HG02970 (cell line): ENCODE measurements at regions not wholly inside any gene's neighbourhood (a gene's known extent, or its start where the extent isn't known, plus 50 kb on each side); places are given as distances from the start of the nearest gene placed in this dataset.
"Not testable (repeated sequence)": the region's sequence is repeated elsewhere in the genome, so short reads cannot be mapped to it uniquely, and the experiment has no call there.

Experiments used
- ATAC-seq: cut with Tn5 transposase; IDR thresholded peaks from one replicate; pipeline ENCODE4 v1.9.1; 2021; ENCODE audit warnings: mild to moderate bottlenecking, moderate library complexity, moderate number of reproducible peaks; ENCODE audit not compliant: unreplicated experiment, low FRiP score

DNA sequence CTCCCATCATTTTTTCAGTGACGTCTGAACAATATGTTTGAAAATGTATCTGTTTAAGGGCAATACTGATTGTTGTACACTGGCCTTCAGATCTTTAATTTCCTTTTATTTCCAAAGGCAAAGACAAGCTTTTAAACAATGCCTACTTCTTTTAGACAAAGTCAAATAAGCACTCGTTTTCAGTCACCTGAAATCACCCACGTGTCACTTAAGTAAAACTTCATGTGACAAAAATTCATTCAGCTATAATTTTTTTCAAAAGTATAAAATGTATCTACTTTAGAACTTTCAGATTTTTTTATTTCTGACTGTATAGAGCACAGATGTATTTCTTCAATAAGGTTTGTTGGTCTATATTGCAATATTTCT is 113.5 kb upstream of the BEND6 start:
- no peak for ATAC-seq

DNA sequence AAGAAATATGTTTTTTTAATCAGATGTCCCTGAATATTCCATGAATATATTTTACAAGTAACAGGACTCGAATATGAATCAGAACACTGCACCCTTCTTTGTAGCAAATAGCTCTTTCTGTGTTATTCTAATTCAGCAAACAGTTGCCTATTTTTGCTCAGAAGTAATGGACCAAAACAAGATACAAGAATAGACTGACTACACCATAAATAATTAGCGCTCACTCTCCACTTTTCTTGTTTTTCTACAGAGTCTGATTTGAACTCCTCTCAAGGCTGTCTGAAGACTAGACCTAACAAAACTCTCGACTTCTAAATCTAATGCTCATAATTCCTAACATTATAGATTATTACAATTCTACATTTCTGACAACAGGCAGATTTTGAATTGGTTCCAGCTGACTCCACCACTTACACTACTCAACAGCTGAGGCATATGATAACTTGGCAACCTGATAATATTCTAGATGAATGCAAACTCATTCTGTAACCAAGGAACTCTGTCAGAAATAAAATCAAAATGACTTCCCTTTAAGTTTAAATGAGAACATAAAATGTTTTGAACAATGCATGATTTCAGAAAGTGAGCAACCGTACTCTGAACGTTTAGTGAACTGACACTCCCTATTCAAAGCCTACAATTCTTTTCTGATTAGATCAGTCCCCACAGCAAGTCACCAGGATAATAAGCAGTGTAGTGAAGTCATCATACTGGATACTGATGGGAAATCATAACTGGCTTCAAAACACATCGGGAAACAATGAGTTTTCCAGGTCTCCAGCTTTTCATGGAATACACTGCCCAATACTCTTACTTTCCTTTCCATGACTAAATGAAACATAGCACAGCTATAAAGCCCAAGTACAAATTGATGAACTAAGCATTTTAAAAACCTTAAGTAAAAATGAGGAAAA is 114.2 kb upstream of the BEND6 start:
- no peak for ATAC-seq

DNA sequence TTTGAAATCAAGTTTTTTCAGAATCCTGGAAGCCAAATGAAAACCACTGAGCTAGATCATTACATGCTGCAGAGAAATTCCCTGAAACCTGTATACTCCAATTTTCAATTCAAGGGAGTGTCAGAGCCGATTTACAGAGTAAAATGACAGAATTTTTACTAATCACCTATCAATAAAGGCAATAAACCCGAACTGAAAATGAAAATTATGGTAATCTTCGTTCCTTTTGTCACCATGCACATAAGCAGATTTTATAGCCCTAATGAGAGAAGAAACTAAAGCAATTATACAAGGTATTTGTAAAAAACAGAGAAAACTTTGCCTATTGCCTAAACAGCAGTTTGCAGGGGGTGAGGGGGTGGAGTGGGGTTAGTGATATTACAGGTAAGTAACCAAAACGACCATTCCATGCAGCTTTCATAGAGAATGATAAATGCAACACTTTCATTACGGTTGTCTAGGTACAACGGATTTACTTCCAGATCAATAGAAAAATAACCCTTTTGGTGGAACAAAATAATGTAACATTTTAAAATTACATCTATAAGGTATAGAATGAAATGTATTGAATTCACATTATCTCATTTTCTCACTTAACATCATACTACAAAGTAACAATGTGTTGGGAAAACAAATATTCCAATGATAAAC is 115.2 kb upstream of the BEND6 start:
- no peak for ATAC-seq

DNA sequence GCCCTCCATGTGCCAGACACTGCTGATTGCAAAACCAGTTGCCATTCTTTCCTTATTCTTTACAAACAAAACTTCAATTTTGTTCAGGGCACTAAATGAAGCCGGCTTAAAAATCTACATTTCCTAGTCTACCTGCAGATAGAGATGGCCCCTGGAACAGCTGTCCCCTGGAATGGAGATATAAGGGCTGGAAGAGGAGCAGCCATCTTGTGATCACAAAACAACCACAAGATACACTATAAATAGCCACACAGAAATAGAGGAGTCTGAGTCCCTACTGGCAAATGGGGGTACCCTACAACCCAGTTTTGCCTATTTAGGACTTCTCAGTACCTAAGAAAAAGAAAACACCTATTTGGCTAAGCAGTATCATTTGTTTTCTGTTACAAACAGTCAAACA is 115.9 kb upstream of the BEND6 start:
- ATAC-seq, result no peak

DNA sequence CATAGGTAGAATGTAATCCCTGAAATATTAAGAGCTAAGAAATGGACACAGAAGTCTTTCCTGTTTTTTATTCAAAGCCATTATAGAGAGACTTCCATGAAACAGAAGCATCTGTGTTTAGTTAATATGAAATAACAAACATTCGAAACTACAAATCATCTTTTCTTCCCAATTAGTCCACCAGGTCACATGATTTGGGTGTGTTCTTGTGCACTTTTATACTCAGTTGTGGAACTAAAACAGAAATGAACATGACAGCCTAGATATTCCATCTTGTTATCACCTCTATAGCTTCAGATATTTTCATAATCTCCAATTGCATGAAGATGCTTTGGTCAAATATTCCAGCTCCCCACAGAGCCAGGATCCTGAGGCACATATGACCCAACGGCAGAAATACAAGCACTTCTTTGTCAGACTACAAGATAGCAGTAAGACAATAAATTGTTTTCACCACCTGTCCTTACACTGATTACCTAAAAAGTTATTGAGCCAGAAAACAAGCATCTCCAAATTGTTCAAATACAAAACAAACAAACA is 116.8 kb upstream of the BEND6 start:
- no peak for ATAC-seq

DNA sequence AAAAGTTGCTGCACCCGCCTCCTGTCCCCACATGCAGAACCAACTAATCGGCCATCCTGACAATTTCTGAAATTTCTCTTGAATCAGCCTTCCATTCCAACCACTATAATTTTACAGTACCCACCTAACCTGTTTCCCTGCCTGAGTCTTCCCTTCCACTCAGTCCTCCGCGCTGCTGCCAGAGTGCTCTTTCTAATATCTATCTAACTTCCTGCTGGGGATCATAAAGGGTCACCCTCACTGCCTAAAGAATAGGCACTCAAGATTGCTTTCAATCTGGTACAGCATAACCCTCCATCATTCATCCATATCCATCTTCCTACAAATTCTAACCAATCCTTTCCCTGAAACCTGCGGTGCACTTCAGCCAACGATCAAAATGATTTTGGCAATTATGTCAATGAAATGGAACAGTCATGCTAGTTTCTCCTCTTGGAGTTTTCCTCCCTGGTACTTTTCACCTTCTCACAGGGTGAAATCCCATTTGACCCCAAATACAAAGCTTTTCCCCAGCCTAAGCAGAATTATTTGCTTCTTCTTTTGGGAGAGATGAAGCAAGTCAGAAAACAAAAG is 117.5 kb upstream of the BEND6 start:
- no peak for ATAC-seq

DNA sequence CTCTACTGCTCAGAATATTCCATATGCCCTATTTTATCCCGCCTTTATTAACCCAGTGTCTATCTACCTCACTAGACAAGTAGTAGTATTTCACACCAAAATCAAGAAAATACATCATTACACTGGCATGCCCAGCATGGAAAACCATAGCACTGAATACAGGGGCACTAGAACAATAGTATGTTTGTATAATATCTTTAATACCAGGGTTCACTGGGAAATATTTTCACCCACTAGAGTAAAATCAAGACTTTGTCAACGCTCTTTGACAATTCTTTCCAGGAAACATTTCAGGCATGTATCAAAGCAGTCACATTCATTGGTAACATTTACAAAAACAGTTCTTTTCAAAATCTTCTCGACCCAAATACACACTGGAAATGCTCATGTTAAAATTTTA is 119.3 kb upstream of the BEND6 start:
- ATAC-seq, result no peak

DNA sequence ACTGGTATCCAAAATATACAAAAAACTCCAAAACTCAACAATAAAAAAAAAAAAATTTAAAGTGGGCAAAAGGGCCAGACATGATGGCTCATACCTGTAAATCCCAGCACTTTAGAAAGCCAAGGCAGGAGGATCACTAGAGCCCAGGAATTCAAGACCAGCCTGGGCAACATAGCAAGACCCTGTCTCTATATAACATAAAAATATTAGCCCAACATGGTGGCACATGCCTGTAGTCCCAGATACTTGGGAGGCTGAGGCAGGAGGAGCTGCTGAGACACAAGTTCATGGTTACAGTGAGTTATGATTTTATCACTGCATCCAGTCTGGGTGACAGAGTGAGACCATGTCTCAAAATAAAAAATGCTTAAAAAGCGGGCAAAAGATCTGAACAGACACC is 121.0 kb upstream of the BEND6 start:
- ATAC-seq, result no peak

DNA sequence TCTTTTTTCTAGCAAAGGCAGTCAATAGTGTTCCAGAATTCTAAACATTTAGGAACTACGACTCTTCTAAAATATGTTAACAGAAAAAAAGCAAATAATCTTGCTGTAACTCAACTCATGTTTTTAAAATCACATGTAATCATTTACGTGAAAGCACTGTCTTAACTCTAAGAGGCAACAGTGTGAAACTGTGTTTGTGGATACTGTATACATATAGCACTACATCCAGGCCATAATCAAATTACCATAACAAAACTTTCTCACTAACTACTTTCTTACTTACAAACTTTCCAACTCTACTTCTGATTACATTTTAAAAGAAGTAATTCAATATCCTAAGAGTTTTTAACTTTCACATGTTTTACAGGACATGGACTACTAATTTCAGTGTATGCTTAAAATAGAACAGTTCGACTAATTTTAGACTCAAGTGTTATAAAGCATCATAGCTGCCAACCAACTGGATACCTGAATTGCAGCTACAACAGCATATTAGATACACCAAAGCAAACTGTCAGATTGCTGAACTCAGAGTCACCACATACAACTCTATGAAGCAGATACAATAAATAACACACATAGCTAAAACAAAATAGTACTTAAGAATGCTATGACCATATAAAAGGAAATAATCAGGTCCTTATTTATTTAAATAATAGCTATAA is 121.6 kb upstream of the BEND6 start:
- ATAC-seq, result no peak

DNA sequence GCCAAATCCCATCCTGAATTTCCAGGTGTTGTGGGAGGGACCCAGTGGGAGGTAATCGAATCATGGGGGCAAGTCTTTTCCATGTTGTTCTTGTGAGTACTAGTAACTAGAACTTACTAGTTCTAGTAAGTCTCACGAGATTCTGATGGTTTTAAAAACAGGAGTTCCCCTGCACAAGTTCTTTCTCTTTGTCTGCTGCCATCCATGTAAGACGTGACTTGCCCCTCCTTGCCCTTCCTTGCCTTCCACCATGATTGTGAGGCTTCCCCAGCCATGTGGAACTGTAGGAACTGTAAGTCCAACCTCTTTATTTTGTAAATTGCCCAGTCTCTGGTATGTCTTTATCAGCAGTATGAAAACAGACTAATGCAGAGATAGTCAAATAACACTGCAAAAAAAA is 122.7 kb upstream of the BEND6 start:
- ATAC-seq, result no peak

DNA sequence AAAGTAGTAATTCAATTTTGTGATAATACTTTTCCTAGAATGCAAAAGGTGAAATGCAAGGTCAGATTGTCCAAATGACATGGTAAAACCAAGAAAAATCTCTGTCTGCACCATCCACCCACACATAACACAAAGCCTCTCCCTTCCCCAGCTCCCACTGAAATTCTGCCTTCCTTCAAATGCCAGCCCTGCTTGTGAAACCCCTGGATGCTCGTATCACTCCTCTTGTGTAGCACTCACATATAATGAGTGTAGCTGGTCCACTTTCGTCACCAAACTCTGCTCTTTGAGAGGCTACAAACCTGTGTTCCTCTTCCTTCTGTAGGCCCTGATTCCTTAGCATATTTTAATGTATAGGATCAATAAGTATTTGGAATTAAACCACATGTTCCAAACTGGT is 123.6 kb upstream of the BEND6 start:
- ATAC-seq, result no peak

DNA sequence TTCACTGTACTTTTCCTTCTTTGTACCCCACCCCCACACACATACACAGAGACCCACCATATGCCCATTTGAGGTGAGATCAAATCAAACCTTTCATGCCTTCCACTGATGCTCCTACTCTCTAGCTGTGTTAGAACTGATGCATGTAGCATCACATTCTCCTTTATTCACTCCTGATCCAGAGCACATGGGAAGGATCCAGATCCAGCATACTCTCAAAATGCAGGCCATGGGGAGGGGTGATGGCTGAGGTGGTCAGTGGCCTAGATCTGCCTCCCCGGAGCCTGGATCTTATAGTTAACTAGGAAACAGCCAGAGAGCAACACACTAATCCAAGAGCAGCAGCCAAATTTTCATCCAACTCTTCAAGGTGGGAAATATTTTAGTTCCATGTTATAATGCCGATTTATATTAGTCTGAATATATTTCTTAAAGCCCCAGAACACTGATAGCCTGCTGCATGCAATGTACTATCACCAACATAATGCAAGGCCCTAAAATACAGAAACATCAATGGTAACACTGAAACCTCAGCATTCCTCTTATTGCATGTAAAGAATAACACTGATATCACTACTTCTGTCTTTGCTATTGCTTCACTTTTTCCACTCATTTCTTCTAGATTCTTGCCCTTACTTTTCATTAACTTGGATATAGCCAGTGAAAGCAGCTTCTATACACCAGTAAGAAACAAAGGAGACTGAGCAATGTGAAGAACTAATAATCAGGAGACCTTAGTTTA is 126.8 kb upstream of the BEND6 start:
- no peak for ATAC-seq

DNA sequence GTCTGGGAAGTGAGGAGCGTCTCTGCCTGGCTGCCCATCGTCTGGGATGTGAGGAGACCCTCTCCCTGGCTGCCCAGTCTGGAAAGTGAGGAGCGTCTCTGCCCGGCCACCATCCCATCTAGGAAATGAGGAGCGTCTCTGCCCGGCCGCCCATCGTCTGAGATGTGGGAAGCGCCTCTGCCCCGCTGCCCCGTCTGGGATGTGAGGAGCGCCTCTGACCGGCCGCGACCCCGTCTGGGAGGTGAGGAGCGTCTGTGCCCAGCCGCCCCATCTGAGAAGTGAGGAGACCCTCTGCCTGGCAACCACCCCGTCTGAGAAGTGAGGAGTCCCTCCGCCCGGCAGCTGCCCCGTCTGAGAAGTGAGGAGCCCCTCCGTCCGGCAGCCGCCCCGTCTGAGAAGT is 130.5 kb upstream of the BEND6 start:
- ATAC-seq, result not testable (repeated sequence)

DNA sequence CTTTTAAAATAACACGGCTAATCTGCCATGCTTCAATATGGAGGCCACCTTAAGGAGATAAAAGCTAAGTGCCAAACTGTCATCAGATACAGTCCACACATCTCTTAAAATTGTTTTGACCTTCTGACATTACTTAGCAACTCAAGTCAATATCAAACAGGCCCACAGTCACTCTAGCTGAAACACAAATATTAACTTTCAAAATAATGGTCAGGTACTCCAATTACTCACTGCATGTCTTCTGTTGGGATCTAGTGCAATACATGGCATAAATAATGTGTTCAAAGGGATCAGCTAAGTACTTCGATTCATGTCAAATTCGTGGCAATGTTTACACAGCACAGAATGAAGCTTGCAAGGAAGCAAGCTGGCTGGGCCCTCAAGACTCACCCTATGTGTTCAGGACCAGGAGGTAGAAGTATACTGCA is 133.9 kb upstream of the BEND6 start:
- no peak for ATAC-seq

DNA sequence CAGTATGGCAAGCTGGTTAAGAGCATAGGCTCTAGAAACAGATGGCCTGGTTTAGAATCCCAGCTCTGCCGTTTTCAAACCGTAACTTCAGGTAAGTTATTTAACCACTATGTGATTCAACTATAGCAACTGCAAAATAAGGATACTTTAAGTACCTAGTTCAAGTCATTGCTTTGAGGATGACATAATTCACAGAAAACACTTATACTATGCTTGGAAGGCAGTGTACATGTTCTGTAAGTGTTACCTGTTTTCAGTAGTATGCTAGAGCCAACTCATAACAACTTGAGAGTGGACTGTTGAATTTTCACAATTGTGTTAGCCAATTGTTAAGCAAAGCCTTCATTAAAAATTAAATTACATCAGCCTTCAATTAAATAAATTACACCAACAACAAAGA is 134.8 kb upstream of the BEND6 start:
- ATAC-seq, result no peak

DNA sequence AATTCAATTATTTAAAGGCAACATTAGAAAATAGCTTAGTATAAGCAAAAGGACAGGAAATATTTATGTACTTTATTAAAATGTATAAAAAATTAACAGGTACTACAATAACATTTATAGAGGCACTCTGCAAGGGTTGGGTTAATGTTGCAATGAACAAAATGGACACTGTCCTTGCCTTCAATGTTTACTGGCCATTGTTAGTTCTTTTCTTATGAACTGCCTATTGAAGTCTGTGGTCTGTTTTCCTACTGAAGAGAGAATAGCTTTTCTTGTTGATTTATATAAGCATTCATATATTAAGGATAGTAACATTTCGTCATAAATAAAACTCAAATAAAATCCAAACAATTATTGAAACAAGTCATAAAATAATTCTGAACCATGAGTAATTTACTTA is 135.3 kb upstream of the BEND6 start:
- no peak for ATAC-seq

DNA sequence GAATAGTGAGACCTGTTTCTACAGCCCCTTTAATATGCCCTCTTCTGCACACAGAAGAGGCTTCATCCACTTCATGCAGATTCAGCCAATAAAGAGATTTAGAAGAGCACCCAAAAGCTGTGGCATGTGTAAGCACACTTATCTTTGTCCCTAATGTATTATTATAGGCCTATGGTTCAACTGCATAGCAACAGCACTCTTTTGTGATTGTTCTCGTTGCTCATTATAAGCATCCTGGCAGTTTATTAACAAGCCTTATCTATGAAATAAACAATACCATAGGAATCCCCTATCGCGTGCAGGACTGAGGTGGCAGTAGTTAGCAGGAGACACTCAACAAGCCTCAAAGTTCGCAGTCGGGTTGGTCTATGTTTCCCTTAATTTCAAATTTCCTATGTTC is 138.5 kb upstream of the BEND6 start:
- ATAC-seq, result no peak

DNA sequence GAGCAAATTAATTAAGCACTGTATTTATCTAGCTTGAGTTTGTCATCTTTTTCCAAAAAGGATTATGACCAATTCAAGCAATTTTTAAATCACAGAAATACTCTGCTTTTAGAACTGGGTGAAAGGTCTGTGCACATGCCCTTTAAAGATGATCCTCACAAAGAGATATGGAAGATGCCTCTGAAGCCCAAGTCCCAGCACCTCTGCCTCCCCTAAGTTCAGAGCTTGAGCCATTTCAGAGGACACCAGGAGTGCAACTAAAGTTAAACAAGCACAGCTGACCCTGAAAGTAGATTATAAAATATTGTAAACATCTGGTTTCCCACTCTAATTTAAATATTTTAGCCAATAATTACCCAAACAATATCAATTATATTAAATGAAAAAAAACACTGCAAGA is 139.5 kb upstream of the BEND6 start:
- no peak for ATAC-seq

DNA sequence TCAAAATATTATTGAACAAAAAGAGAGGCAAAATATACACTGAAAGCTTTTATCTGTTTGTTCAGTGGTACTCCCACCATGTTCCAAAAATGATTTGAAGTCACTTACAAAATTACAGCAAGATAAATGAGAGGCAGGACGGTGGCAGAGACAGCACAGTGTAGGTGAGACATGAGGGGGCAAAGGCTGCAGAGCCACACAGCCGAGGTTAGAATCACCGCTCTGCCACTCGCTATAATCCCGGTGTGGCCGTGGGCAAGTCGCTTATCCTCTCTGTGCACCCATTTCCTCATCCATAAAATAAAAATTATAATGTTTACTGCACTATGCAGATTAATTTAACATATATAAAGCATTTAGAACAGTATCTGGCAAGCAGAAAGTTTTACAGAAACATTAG is 140.1 kb upstream of the BEND6 start:
- no peak for ATAC-seq

DNA sequence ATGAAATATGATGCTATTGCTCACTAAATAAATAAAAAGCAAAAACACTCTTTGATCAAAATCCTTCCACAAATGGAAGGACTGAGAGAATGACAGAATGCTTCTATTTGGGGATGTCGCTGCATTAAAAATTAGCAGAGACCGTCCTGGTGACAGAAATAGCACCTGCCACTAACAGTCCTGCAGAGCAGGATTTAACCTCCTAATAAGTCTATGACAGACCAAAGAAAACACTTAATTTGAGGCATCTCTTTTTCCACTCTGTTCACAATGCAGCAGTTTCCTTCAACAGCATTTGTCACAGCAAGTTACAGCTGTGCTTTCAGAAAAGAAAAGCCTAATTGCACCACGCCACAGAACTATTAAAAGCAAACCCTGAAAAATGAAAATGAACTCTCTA is 140.6 kb upstream of the BEND6 start:
- ATAC-seq, result no peak
